IMR-90 (cell line): ENCODE measurements at regions not wholly inside any gene's neighbourhood (a gene's known extent, or its start where the extent isn't known, plus 50 kb on each side); places are given as distances from the start of the nearest gene placed in this dataset.

Experiments
- BHLHE40 ChIP-seq: fragments of 150-350 bp; IDR thresholded peaks from 2 replicates; pipeline ENCODE4 v1.6.1; 2016; ENCODE audit warnings: mild to moderate bottlenecking, low read depth, low read length
- CTCF ChIP-seq: conservative IDR thresholded peaks from 2 replicates; pipeline ENCODE4 v1.5.1; 2012; ENCODE audit warnings: mild to moderate bottlenecking, low read depth, low read length, improper control_type of control experiment
- MXI1 ChIP-seq: IDR thresholded peaks from 2 replicates; pipeline ENCODE4 v1.6.1; 2012; ENCODE audit warnings: low read depth, mild to moderate bottlenecking, low read length, moderate library complexity, borderline replicate concordance
- POLR2A ChIP-seq: IDR thresholded peaks from 2 replicates; pipeline ENCODE4 v1.6.1; 2012; ENCODE audit warnings: mild to moderate bottlenecking, low read depth, low read length
- SMC3 ChIP-seq: fragments of 150-350 bp; IDR thresholded peaks from 2 replicates; pipeline ENCODE4 v1.6.1; 2016; ENCODE audit warnings: low read depth, mild to moderate bottlenecking, antibody characterized with exemption, low read length, moderate library complexity

- no peak for TF ChIP-seq MXI1
- no peak for TF ChIP-seq CTCF
- TF ChIP-seq SMC3 = no peak
- TF ChIP-seq POLR2A = no peak
- TF ChIP-seq BHLHE40 = no peak
Observed at GRCh38 chr18:55073116-55073515, 113.9 kb upstream of the CCDC68 start.
